Choroid plexus epithelial cell (primary cell): ENCODE measurements at regions not wholly inside any gene's neighbourhood (a gene's known extent, or its start where the extent isn't known, plus 50 kb on each side); places are given as distances from the start of the nearest gene placed in this dataset.

ENCODE experiments used
- DNase-seq: peaks from one replicate; pipeline ENCODE4 v3.0.0-alpha.2; 2010; ENCODE audit warnings: low read depth
- H3K4me3 ChIP-seq: 2 replicates; pipeline ENCODE4 v1.5.1; 2011; ENCODE audit warnings: low read depth, mild to moderate bottlenecking, control low read depth, low read length, moderate library complexity
- TF ChIP-seq, protein P1 (sequence below): conservative IDR thresholded peaks from 2 replicates; pipeline ENCODE4 v1.5.1; 2011; ENCODE audit warnings: low read depth, mild to moderate bottlenecking, control low read depth, inconsistent platforms, low read length, moderate library complexity

DNA sequence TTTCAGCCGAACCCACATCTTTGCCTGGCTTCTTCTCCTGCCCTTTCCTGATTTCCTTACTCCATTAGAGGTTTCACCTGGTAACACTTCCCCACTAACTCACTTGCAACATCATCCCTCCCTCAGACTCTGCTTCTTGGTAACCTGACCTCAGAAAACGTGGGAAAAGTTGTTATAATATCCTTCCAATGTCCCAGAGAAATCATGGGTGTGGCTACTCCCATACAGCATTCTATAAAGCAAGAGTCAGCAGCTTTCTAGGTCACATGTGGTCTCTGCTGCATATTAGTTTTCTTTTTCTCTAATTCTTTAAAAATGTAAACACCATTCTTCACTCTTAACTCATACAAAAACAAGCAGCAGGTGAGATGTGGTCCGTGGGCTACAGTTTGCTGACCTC, 283.1 kb upstream of the MAOA start:
- TF ChIP-seq, protein P1, sequence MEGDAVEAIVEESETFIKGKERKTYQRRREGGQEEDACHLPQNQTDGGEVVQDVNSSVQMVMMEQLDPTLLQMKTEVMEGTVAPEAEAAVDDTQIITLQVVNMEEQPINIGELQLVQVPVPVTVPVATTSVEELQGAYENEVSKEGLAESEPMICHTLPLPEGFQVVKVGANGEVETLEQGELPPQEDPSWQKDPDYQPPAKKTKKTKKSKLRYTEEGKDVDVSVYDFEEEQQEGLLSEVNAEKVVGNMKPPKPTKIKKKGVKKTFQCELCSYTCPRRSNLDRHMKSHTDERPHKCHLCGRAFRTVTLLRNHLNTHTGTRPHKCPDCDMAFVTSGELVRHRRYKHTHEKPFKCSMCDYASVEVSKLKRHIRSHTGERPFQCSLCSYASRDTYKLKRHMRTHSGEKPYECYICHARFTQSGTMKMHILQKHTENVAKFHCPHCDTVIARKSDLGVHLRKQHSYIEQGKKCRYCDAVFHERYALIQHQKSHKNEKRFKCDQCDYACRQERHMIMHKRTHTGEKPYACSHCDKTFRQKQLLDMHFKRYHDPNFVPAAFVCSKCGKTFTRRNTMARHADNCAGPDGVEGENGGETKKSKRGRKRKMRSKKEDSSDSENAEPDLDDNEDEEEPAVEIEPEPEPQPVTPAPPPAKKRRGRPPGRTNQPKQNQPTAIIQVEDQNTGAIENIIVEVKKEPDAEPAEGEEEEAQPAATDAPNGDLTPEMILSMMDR = no peak
- DNase-seq = no peak
- H3K4me3 ChIP-seq = no peak overlapping the region

DNA sequence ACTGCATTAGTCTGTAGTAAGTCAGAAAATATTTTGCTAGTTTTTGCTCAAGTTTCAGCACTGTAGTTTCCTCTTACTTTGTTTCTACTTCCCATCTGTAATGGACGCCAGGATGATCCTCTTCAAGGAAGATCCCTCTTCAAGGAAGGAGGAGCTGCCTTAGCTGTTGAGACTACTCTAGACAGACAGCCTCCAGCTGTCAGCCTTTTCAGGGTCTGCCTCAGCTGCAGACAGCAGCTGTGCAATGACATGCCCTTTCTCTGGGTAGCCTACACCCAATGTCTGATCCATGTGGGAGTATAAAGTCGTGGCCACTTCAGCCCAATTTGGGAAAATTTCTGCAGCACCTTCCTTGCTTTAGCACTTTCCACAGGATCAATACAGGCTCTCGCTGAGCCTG, 281.0 kb upstream of the MAOA start:
- TF ChIP-seq, protein P1 = no peak
- no peak for DNase-seq
- H3K4me3 ChIP-seq = no peak overlapping the region

DNA sequence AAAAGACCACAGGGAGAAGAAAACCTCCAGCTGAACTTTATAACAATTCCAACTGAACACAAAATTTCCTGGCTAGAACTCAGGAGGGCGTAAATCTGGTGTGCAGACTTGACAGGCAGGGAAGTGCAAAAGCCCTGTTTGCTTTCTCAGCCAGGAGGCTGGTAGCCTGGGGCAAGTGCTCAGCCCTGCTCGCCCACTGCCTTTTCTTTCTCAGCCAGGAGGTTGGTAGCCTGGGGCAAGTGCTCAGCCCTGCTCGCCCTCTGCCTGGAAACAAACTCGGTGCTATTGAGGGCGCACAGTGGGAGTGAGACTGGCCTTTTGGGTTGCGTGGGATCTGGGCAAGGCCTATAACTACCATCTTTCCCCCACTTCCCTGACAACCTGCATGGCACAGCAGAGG, 275.4 kb upstream of the MAOA start:
- DNase-seq = no peak
- no peak overlapping the region for H3K4me3 ChIP-seq
- TF ChIP-seq, protein P1 = no peak

DNA sequence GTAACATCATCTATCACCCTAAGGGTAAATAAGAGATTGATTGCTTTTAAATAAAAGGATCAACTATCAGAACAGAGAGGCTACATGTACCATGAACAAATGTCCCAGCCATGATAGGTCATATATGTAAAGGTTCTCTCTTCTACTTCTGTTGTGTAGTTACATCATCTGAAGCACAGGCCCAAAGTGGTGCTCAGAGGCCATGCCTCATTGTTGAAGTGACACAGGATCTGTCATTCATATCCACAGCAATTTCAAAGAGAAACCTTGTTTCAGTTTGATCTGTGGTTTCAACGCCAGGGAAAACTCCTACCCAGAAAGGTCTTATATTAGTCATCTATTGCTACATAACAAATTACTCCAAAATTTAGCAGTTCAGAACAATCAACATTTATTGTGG, 269.2 kb upstream of the MAOA start:
- TF ChIP-seq, protein P1 = no peak
- DNase-seq = no peak
- no peak overlapping the region for H3K4me3 ChIP-seq

DNA sequence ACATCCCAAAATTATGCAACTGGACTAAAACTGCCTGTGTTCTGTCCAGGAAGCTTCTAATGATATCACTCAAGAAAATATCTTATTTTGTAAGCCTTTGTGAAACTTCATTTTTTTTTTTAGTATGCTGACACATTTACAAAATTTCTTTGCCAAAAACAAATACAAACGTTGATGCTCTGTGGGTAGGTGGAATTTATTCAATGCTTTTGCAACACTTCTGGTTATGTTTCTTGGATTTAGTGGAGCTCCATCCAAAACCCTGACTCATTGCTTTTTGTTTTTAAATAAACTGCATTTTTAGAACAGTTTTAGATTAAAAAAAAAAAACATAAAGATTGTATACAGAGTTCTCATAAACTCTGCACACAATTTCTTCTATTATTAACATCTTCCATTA, 250.9 kb upstream of the MAOA start:
- TF ChIP-seq, protein P1 = no peak
- no peak for DNase-seq
- no peak overlapping the region for H3K4me3 ChIP-seq

DNA sequence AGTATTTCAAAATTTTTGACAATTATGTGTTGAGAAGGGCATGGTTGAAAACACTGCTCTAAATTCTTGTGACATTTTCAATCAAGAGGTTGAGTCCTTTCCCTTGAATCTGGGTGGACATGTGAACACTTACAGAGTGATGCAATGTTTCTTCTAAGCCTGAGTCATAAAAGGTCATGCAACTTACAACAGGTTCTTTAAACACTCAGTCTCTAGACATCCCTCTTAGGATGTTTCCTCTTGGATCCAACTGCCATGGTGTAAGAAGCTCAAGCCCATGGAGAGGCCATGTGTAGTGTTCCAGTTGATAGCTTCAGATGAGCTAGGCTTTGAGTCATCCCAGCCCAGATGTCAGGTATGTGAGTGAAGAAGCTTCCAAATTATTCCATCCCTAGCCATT, 232.2 kb upstream of the MAOA start:
- no peak overlapping the region for H3K4me3 ChIP-seq
- TF ChIP-seq, protein P1 = no peak
- DNase-seq = no peak

DNA sequence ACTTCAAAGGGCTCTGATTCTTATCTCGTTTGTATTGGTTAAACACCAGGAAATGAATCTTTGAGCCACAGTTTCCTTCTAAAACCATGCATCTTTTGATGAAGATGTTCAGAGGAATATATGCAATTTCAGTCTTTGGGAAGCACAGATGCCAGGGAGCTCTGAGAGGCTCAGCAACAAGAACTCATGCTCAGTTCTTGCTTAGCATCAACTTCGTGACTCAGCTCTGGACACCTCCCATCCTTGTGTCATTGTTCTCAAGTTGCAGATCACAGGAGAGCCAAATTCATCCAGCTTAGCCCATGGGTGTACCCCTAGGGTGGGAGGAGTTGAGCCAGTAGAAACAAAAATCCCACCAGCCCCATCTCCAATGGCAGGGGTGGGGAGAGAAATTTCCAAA, 219.6 kb upstream of the MAOA start:
- no peak for DNase-seq
- no peak overlapping the region for H3K4me3 ChIP-seq
- TF ChIP-seq, protein P1 = no peak
